Lower lobe of right lung (tissue), 2 donors: ENCODE measurements at regions not wholly inside any gene's neighbourhood (a gene's known extent, or its start where the extent isn't known, plus 50 kb on each side); places are given as distances from the start of the nearest gene placed in this dataset.

Experiments used
- ATAC-seq, 2 donors: fragments of 200-7000 bp; cut with Tn5 transposase; one replicate each; pipeline ENCODE4 v1.9.1; 2020 to 2022; ENCODE audit warnings: mild to moderate bottlenecking in 2 of 2, moderate library complexity in 2 of 2
- DNase-seq: peaks from one replicate; pipeline ENCODE4 v3.0.0-alpha.2; 2020
- H3K27ac ChIP-seq: fragments of 200-600 bp; one replicate; pipeline ENCODE4 v1.8.0; 2022
- H3K27me3 ChIP-seq: fragments of 200-600 bp; one replicate; pipeline ENCODE4 v1.8.0; 2022; ENCODE audit warnings: low read depth
- H3K36me3 ChIP-seq: fragments of 200-600 bp; one replicate; pipeline ENCODE4 v1.8.0; 2022; ENCODE audit warnings: mild to moderate bottlenecking
- H3K4me1 ChIP-seq: fragments of 200-600 bp; one replicate; pipeline ENCODE4 v1.8.0; 2022
- H3K4me3 ChIP-seq: fragments of 200-600 bp; one replicate; pipeline ENCODE4 v1.8.0; 2022; ENCODE audit warnings: mild to moderate bottlenecking
- H3K9me3 ChIP-seq: fragments of 200-600 bp; one replicate; pipeline ENCODE4 v1.8.0; 2022
- CTCF ChIP-seq: fragments of 200-600 bp; IDR thresholded peaks from one replicate; pipeline ENCODE4 v1.8.0; 2022; ENCODE audit warnings: antibody characterized with exemption, mild to moderate bottlenecking
- intact Hi-C: fragments of 100-400 bp; cut with DNase I; formaldehyde crosslinking; loops from one replicate; pipeline ENCODE4 v1.11.0; 2022
- donor health status: DM: no; HTN: yes; CAD: no; lungs with severe emphysema.

- intact Hi-C loops: no loop called here
- DNase-seq (no peak), ATAC-seq (no peak)
- Histone ChIP-seq H3K27ac (no peak overlapping the region), H3K4me3 (no peak overlapping the region), H3K4me1 (no peaks in the 10 kb centered on the region), H3K36me3 (no peaks in the 10 kb centered on the region), H3K27me3 (no peaks in the 10 kb centered on the region), H3K9me3 (no peaks in the 10 kb centered on the region)
- no peak for TF ChIP-seq CTCF
Observed at GRCh38 chr15:57777003-57777402, 70.5 kb downstream of the POLR2M start.

- no peak overlapping the region for H3K4me3 ChIP-seq
- H3K27ac ChIP-seq: no peak overlapping the region
- DNase-seq (no peak), ATAC-seq (no peak)
- no peak for TF ChIP-seq CTCF
- no peaks in the 10 kb centered on the region for H3K27me3 ChIP-seq
- no peaks in the 10 kb centered on the region for H3K36me3 ChIP-seq
- no peaks in the 10 kb centered on the region for H3K9me3 ChIP-seq
- no peaks in the 10 kb centered on the region for H3K4me1 ChIP-seq
- intact Hi-C loops: no loop called here
Observed at GRCh38 chr15:57780471-57780870, 74.0 kb downstream of the POLR2M start.

GRCh38 chr15:57782731-57783130 lies 76.2 kb downstream of the POLR2M start:
- Histone ChIP-seq H3K4me3 (no peak overlapping the region), H3K27me3 (no peaks in the 10 kb centered on the region), H3K4me1 (no peaks in the 10 kb centered on the region), H3K27ac (no peak overlapping the region), H3K36me3 (no peaks in the 10 kb centered on the region), H3K9me3 (no peaks in the 10 kb centered on the region)
- intact Hi-C loops: no loop called here
- ATAC-seq (no peak), DNase-seq (no peak)
- no peak for TF ChIP-seq CTCF

- Histone ChIP-seq H3K4me1 (no peaks in the 10 kb centered on the region), H3K9me3 (no peaks in the 10 kb centered on the region), H3K27me3 (no peaks in the 10 kb centered on the region), H3K36me3 (no peaks in the 10 kb centered on the region), H3K27ac (no peak overlapping the region), H3K4me3 (no peak overlapping the region)
- DNase-seq (no peak), ATAC-seq (no peak)
- no peak for TF ChIP-seq CTCF
- intact Hi-C loops: no loop called here
Observed at GRCh38 chr15:57784081-57784511, 77.6 kb downstream of the POLR2M start.

GRCh38 chr15:57785039-57785438 lies 78.5 kb downstream of the POLR2M start:
- intact Hi-C loops: no loop called here
- no peak overlapping the region for H3K27ac ChIP-seq

More at GRCh38 chr15:57785039-57785438, 78.5 kb downstream of the POLR2M start:
- no peak for TF ChIP-seq CTCF
- Histone ChIP-seq H3K9me3 (no peaks in the 10 kb centered on the region), H3K36me3 (no peaks in the 10 kb centered on the region), H3K4me1 (no peaks in the 10 kb centered on the region), H3K27me3 (no peaks in the 10 kb centered on the region), H3K4me3 (no peak overlapping the region)
- ATAC-seq (no peak), DNase-seq (no peak)
